GM18861 (cell line): ENCODE measurements at regions not wholly inside any gene's neighbourhood (a gene's known extent, or its start where the extent isn't known, plus 50 kb on each side); places are given as distances from the start of the nearest gene placed in this dataset.
"Not testable (repeated sequence)": the region's sequence is repeated elsewhere in the genome, so short reads cannot be mapped to it uniquely, and the experiment has no call there.

Experiments used
- ATAC-seq: cut with Tn5 transposase; IDR thresholded peaks from one replicate; pipeline ENCODE4 v1.9.1; 2021; ENCODE audit not compliant: unreplicated experiment

DNA sequence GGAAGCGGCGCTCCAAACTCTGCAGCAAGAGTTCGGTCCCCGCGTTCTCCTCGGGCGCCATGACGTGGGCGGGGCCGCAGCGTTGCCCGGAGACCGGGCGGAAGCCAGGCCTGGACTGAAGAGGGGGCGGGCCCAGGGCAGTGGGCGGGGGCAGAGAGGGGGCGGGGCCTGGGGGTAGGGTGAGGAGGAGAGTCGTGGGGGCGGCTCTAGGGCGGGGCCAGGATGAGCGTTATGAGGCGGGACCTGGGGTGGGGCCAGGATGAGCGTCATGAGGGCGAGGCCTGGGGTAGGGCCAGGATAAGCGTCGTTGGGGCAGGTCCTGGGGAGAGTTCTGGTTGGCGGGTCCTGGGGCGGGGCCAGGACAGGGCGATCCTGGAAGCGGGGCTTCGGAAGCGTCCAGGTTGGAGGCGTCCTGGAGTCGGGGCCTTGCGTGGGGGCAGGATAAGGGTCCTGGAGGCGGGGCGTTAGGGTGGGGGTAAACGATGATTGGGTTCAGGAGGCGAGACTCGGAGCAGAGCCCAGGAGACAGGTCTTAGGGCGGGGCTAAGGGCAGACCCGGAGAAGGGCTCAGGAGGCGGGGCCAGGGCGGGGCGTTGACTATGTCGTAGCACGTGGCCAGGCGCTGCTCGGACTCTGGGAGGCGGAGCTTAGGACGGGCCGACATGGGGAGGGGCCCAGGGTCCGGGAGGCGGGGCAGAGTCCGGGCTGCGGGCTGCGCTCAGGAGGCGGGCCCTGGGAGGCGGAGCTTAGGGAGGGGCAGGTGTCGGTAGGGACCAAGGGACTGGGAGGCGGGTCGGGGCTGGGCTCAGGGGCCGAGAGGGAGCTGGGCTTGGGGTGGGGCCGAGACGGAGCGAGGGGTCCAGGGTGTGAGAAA is 131.1 kb upstream of the ALDH3B2 start:
- peak; percentile 60 for ATAC-seq

DNA sequence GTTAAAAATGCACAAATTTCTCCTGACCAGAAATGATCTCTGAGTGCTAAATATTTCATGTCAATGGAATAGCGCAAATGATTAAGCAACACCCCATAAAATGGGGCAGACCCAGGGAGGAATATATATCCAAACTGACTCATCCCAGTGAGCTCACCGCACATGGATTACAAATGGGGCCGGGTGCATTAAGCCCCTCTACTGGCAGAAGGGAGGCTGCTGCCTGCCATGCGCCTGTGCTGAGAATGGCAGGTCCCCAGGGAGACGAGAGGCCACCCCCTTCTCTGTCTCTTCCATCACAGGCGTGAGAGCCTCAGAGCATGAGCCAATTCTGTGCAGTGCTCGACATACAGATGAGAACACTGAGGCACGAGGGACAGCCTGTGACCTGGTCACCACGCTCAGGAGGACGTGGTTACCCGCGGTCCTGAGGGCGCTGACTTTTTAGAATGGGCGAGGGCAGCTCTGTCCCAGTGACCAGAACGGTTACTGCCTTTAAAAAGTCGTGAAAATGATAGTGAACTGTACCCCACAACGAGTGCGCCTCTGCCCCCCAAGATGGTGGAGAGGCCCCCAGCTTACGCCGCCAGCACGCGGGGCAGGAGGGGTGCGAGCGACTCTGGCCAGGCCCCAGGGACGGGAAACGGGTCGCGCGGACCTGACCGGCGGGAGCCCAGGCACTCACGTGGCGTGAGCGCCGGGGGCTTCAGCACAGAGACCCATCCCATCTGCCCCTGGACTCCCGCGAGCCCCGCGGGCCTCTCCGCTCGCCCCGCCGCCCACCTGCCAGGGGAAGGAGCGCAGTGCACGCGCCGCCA is 130.2 kb upstream of the ALDH3B2 start:
- peak; percentile 16 for ATAC-seq

DNA sequence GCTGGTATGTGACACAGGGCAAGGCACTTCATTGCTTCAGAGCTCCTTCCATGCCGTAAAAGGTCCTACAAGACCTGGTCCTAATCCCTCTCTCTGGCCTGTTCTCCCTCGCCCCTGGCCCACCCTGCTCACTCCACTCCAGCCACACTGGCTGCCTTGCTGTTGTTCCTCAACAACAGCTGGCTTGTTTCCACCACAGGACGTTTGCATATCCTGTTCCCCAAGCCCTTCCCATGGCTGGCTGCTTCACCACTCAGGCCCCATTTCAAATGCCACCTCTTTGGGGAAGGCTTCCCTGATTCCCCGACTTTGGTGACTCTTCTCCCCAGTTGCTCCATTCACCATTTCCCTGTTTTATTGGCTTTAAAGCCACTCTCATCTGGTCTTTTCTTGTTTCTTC is 129.1 kb upstream of the ALDH3B2 start:
- ATAC-seq = not testable (repeated sequence)

DNA sequence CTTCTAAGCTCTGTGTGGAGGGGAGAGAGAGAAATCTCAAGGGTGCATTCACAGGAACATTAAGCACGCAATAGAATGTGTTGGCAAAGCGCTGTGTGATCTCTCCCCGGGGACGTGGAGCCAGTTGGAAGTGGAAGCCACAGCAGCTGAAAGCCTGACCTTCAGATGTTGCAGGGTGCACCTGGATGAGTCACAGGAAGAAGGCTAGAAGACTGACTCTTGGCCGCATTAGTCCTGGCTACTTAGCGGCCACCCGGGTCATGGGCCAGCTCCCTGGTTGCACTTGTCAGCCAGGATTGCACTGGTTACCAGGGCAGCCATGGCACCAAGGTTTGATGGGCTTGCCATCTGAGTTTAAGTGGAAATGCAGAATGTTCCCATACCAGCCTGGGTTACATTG is 128.6 kb upstream of the ALDH3B2 start:
- ATAC-seq = not testable (repeated sequence)

DNA sequence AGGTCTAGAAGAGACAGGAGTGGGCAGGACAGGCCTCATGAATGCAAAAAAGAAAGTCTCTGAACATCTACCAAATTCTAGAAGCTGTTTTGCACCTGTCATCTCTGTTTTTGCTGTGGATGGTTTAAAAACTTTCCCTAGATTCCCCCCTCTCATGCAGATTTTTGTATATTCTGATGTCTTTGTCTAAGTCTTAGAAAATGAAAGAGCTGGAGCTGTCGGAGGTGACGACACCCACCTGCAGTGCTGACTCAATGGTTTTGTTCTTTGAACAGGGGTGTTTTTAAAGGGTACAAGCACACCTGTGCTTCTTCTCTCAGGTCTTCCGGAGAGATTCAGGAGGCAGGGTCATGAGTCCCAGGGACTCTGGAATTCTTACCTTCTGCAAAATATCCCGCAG is 128.2 kb upstream of the ALDH3B2 start:
- not testable (repeated sequence) for ATAC-seq

DNA sequence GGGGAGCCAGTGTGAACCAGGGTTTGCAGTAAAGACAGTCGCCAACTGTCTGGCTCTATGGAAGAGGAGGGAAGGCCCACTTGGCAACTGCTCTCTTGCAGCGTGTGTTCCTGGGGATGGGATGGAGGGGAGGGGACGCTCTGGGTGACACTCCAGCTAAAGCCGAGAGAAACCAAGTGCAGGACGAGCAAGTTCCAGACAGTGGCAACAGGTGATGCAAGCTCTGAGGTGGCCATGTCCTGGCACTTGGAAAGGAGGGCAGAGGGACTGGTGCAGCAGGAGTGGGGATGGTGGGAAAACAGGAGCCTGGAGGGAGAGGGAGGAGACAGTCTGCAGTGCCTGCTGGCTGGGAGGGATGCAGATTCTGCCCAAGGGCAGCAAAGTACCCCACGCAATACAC is 127.0 kb upstream of the ALDH3B2 start:
- ATAC-seq = not testable (repeated sequence)

DNA sequence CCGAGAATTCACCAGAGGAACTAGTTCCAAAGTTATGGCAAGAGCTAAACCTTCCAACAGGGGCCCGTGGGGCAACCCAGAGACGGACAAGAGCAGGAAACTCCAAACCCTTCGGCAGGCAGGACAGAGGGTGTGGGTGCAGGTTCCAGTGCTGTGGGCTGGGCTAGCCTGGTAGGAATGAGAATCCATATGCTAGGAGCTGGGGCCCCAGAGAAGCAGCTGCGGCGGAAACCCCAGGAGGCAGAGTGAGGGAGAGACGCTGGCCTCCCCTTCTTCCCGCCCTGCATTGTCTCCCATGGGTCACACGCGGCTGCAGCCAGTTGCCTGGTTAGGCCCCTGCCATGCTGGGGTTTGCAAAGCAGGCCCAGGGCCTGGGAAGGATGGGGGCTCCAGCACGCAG is 126.2 kb upstream of the ALDH3B2 start:
- ATAC-seq = not testable (repeated sequence)

DNA sequence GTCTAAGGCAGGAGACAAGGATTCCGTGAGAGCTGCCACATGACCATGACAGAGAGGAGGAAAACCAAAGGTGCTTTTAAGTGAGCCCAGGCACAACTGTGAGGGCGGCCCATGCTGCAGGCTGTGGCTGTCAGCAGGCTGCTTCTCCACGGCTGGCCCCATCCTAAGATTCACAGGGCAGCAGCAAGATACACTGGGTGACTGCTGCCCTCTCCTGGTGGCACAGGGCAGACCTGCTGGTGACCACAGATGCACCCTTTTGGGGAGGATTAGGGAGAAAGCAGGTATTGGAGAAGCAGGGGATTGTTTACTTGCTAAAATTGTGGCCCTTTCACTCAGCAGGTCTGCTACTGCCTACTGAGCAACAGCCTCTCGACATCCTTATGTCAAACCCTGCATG is 125.4 kb upstream of the ALDH3B2 start:
- ATAC-seq = not testable (repeated sequence)

DNA sequence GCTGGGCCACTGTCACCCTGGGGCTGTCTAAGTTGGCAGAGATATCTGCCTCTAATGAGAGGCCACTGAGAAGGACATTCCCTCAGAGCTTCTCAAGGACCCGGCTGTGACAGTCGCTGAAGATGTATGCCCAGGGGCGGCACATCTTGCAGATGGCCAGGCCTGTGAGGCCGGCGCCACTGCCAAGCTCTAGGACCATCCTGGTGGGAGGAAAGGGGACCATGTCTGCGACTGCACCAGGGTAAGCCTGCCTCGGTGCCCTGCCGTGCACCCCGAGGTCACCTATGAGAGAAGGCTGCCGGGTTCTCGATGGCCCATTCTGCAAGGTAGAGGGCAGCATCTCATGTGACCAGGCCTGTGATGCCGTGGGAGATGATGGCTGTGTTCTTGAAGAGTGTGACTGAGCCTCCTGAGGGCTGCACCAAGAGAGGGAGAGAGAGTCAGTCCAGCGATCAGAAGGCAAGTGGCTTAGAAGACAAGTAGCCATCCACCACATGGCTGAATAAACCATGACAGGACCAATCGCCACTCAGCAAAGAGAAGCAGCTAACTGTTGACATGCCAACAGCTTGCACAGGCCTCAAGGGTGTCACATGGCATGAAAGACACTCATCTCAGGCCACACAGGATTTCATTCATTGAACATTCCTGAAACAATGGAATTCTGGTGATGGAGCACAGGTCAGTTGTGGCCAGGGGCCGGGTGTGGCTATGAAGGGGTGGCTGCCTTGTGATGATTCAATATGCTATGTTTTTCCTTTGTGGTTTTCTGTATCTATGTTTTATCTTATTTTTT is 123.5 kb upstream of the ALDH3B2 start:
- not testable (repeated sequence) for ATAC-seq

DNA sequence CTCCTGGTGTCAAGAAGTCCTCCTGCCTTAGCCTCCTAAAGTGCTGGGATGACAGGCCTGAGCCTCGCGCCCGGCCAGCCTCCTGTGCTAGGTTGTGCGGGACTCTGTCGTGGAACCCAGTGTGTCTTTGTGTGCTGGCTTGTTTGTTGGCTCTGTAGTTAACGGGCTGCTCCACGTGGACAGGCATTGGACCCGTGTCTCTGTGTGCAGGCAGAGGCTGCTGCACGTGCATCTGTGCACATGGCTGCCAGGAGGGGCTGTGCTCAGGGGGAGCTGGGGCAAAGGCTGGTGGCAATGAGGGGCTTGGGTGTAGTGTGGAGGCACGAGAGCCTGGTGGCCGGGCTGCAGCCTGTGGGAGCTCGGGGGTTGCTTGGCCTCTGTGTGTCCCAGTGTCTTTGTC is 121.3 kb upstream of the ALDH3B2 start:
- no peak for ATAC-seq

DNA sequence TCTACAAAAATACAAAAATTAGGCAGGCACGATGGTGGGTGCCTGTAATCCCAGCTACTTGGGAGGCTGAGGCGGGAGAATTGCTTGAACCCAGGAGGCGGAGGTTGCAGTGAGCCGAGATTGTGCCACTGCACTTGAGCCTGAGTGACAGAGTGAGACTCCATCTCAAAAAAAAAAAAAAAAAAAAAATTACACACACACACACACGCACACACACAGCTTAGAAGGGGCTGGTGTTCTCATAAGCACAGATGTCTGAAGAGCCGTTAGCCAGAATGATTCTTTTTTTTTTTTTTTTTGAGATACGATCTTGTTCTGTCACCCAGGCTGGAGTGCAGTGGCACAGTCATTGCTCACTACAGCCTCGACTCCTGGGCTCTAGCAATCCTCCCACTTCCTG is 119.3 kb upstream of the ALDH3B2 start:
- not testable (repeated sequence) for ATAC-seq

DNA sequence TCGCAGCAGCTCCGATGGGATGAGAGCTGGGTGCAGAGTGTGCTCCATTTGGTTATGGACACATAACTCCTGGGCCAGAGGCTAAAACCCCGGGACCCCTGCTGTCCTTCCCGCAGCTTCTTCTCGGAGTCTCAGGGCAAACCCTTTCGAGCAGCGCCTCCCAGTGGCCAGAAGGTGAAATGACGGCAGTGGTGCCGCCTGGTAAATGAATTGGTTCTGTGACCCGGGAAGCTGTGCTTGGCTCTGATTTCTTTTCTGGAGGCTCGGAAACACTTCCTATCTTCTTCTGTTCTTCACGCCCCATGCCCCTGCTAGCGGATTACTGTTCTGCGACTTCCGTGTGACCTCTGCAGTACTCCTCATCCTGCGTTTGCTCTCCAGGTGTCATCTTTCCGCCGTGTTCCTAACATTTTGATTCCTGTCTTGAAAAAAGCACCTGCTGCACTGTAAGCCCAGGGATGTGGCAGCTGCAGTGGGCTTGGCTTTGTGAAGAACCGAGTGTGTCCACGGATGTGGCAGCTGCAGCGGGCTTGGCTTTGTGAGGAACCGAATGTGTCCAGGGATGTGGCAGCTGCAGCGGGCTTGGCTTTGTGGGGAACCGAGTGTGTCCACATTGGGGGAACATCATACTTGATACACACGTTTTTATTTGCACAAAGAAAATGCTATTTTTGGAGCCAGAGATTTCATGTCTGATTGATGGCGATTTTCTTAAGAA is 118.0 kb upstream of the ALDH3B2 start:
- not testable (repeated sequence) for ATAC-seq

DNA sequence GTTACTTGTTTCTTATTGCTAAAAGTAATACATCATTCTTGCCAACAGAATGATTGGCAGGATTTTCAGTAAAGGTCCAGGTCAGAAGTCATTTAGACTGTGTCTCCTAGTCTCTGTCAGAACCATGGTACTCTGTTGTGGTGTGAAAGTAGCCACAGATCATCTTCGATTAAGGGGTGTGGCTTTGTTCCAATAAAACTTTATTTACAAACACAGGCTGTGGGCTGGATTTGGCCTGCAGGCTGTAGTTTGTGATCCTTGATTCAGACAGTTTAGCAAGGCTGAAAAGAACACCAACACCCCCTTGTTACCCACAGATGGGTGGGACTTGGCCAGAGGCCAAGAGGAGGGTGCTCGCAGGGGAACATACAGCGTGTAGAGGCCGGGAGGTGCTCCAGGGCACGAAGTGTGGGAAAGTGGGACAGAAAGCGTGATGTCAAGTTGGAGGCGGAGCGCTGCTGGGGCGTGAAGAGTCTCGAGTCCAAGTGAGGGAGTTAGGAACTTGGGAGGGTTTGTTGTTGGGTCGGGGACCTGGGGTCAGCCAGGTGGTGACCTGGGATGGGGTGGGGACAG is 117.3 kb upstream of the ALDH3B2 start:
- ATAC-seq = not testable (repeated sequence)

DNA sequence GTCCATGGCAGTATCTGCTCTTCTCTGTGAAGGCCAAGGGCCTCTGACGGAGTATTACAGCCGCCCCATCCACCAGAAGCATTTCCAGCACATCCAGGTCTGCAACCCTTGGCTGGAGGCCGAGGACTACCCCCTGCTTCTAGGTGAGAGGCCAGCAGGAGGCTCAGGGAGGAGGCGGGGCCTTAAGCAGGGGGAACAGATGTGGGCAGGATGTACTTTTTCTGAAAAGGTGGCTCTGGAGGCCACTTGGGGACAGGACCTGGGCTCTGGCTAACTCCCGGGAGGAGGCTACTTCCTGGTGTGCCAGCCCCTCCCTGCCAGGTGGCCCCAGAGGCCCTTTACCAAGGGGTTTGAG is 113.9 kb upstream of the ALDH3B2 start:
- ATAC-seq = not testable (repeated sequence)

DNA sequence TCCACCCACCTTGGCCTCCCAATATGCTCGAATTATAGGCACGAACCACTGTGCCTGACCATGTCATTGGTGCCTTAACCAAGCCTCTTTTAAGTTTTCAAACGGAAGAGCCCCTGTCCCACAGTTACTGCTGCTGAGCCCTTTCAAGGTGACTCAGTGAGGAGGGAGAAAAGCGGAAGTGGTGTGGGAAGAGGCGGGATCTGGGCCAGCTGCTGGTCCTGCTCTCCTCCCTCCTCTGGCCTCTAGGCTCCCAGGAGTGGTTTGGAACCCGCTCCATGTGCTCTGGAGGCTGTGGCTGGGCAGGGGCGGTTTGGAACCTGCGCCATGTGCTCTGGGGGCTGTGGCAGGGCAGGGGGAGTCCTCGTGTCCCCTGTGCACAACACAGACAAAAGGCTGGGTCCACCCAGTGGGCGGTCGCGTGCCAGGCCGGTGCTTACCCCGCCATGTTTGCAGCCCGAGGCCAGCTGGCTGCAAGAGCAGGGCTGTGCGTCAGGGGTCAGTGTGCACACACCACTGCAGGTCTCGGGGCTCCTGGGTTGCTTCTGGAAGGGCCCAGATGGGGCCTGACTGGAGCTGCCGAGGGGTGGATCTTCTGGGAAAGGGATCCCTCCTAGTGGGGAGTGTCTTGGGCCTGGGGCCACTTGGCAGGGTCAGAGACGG is 113.4 kb upstream of the ALDH3B2 start:
- not testable (repeated sequence) for ATAC-seq

DNA sequence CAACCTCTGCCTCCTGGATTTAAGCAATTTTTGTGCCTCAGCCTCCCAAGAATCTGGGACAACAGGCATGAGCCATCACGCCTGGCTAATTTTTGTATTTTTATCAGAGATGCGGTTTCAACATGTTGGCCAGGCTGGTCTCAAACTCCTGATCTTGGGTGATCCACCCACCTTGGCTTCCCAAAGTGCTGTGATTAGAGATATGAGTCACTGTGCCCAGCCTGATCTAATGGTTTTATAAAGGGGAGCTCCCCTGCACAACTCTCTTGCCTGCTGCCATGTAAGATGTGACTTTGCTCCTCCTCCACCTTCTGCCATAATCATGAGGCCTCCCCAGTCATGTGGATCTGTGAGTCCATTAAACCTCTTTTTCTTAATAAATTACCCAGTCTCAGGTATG is 107.5 kb upstream of the ALDH3B2 start:
- not testable (repeated sequence) for ATAC-seq

DNA sequence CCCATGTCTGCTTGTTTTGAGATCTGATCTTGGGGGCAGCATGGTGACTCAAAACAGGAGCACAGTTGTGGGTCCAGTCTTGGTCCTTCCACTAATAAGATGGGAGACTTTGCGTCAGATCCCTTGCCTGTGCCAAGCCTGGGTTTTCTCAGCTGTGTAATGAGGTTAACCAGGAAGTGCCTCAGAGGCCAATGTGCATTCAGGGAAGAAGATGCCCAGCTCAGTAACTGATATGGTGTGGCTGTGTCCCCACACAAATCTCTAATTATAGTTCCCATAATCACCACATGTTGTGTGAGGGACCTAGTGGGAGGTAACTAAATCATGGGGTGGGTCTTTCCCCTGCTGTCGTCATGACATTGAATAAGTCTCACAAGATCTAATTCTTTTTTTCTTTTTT is 107.1 kb upstream of the ALDH3B2 start:
- not testable (repeated sequence) for ATAC-seq

DNA sequence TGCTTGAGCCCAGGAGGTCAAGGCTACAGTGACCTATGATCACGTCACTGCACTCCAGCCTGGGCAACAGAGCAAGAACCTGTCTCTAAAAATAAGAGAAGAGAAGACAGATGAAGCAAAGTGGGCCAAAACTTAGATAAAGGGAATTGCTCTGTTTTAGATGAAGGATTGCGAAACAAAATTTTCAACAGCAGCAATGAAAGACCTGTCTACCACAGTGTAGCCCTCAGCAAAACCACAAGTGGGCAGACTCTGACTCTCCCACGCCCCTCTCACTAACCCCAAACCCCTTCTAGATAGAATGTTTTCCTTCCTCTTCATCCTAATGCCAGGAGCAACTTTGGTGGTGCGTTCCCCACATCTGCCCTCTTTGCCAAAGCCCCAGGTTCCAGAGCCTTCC is 105.6 kb upstream of the ALDH3B2 start:
- ATAC-seq = no peak

DNA sequence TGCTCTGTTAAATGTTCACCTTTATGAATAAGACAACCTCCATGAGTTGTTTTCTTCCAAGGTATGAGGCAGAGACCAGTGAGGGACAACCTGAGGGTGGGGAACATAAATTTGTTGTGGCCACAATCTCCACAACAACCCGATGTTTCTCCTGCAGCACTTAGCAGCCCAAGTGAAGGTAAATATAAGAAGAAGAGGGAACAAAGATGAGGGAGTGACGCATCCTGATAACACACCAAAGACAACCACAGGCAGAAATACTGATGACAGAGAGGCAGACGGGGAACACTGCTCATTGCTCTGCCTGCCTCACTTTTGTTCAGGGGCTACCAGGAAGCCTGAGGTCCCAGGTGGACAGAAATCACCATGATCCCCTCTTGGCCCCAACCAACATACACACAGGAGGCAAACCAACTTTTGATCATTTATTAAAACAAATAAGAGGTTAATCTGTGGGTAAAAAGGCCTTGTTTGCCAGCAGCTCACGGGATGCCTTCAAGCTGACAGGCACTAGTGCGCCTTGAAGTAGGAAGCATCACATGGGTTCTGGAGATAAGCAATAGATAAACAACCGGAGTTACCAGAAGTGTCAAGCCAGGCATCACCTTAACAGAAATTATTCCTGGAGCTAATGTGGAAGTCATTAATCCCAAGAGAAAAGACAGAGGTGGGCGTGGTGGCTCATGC is 104.9 kb upstream of the ALDH3B2 start:
- ATAC-seq = not testable (repeated sequence)
